ENCODE measurements at regions not wholly inside any gene's neighbourhood (a gene's known extent, or its start where the extent isn't known, plus 50 kb on each side); places are given as distances from the start of the nearest gene placed in this dataset.

GRCh38 chr10:4190876-4191275, 405.9 kb upstream of the KLF6 start:
- TF ChIP-seq CTCF (IDR thresholded peaks at IDR 0.05; ENCODE audit: low read depth, low read length, poor library complexity, severe bottlenecking) (no peak), EZH2phosphoT487 (IDR thresholded peaks at IDR 0.05; ENCODE audit: borderline replicate concordance, low read length) (no peak)
